Thyroid gland (tissue), 4 donors: ENCODE measurements at regions not wholly inside any gene's neighbourhood (a gene's known extent, or its start where the extent isn't known, plus 50 kb on each side); places are given as distances from the start of the nearest gene placed in this dataset.

ENCODE experiments used
- CTCF ChIP-seq, 6 experiments: fragments of 200-600 bp in 3 of 6; fragments of 450-650 bp in 3 of 6; sonication (generic) in 3 of 6; IDR thresholded peaks; one replicate each; pipeline ENCODE4 v1.5.1; 2016 to 2019; ENCODE audit warnings: antibody characterized with exemption in 6 of 6, mild to moderate bottlenecking in 2 of 6, inconsistent platforms in 1 of 6, moderate library complexity in 1 of 6
- POLR2A ChIP-seq, 2 donors: fragments of 450-650 bp; IDR thresholded peaks; one replicate each; pipeline ENCODE4 v1.6.1; 2017; ENCODE audit warnings: antibody characterized with exemption in 2 of 2, mild to moderate bottlenecking in 2 of 2, moderate library complexity in 1 of 2

DNA sequence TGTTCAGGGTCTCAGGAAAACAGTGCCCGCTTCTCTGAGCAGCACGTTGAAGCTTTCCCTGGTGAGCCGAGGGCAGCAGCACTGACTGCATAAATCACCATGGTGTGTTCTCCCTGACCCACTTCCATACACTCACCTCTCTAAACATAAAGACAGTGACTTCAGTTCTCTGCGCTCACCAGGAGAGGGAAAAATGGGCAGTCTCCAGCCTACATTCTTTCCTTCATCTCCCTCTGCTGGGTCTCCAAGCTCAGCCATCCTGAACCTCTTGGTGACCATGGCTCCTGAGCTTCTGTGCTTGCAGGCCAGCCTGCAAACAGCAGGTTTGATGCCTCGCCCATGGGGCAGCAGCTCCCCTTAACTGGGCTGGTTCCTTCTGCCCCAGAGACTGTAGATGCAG is 236.6 kb upstream of the ZNF32 start:
- no peak for TF ChIP-seq POLR2A (IDR thresholded peaks at IDR 0.05)
- no peak for TF ChIP-seq CTCF (IDR thresholded peaks at IDR 0.05)
